ENCODE measurements at regions not wholly inside any gene's neighbourhood (a gene's known extent, or its start where the extent isn't known, plus 50 kb on each side); places are given as distances from the start of the nearest gene placed in this dataset.
A peak's percentile ranks its signal among the peaks of the same experiment; 100 is the strongest.

DNA sequence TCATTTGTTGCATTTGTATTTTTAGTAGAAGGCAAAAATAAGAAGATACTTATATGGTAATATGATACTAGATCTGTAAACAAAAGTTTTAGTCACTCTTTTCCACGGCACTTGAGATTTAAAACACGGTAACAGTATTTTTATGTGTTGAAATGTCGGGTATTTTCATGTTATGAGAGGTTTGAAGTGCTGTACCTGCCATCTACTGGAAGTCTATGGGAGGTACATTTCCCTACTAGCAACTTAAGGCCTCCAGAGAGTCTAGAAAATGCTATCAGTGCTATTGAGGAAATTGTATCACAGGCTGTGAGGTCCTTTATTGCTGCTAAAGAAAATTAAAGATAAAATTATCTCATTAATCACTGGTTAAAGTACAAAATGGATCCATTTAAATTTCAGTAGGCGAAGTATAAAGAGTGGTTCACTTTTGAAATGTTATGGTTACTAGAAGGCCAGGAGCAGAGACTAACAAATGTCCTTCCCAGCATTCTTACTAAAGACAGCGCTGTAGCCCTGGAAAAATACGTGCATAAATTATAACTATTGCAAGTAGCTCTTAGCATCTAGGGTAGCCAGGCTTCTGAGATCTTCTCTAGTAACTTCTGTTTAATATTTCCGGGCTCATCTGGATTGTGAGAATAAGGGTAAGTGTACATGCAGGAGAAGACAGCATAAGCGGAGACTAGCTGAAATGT lies 77.6 kb upstream of the PRKD1 start:
- no peak overlapping the region for H3K9ac ChIP-seq (ENCODE audit: low read depth, low read length, poor library complexity, severe bottlenecking)
- H3K36me3 ChIP-seq (ENCODE audit: insufficient read depth, low read length) = no peaks in the 10 kb centered on the region
- no peaks in the 10 kb centered on the region for H4K20me1 ChIP-seq (ENCODE audit: insufficient read depth, low read length, poor library complexity, severe bottlenecking)
- H3K9me3 ChIP-seq (ENCODE audit: insufficient read depth, low read depth, low read length) = no peaks in the 10 kb centered on the region
- H3K4me2 ChIP-seq (ENCODE audit: low read depth, low read length, poor library complexity, severe bottlenecking) = no peak overlapping the region
- no peak for TF ChIP-seq EZH2phosphoT487 (IDR thresholded peaks at IDR 0.05; ENCODE audit: borderline replicate concordance)
- TF ChIP-seq, protein P1, sequence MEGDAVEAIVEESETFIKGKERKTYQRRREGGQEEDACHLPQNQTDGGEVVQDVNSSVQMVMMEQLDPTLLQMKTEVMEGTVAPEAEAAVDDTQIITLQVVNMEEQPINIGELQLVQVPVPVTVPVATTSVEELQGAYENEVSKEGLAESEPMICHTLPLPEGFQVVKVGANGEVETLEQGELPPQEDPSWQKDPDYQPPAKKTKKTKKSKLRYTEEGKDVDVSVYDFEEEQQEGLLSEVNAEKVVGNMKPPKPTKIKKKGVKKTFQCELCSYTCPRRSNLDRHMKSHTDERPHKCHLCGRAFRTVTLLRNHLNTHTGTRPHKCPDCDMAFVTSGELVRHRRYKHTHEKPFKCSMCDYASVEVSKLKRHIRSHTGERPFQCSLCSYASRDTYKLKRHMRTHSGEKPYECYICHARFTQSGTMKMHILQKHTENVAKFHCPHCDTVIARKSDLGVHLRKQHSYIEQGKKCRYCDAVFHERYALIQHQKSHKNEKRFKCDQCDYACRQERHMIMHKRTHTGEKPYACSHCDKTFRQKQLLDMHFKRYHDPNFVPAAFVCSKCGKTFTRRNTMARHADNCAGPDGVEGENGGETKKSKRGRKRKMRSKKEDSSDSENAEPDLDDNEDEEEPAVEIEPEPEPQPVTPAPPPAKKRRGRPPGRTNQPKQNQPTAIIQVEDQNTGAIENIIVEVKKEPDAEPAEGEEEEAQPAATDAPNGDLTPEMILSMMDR (conservative IDR thresholded peaks at IDR 0.05; ENCODE audit: low read length) = peak; percentile 49
- no peaks in the 10 kb centered on the region for H3F3A ChIP-seq (ENCODE audit: low read depth)
- H3K9me2 ChIP-seq (replicated peaks; ENCODE audit: low read depth, low read length) = no peaks in the 10 kb centered on the region
- H2AFZ ChIP-seq (ENCODE audit: low read length) = no peak overlapping the region; the same call in 1 of the 2 replicates
- no peak overlapping the region for H3K4me3 ChIP-seq (ENCODE audit: low read length, poor library complexity, severe bottlenecking)
- H3K27me3 ChIP-seq (ENCODE audit: insufficient read depth, low read length, poor library complexity, severe bottlenecking) = no peaks in the 10 kb centered on the region
- no peaks in the 10 kb centered on the region for H3K4me1 ChIP-seq (ENCODE audit: insufficient read depth, low read length, poor library complexity, severe bottlenecking)
- H3K79me2 ChIP-seq (ENCODE audit: insufficient read depth, low read length) = no peaks in the 10 kb centered on the region

DNA sequence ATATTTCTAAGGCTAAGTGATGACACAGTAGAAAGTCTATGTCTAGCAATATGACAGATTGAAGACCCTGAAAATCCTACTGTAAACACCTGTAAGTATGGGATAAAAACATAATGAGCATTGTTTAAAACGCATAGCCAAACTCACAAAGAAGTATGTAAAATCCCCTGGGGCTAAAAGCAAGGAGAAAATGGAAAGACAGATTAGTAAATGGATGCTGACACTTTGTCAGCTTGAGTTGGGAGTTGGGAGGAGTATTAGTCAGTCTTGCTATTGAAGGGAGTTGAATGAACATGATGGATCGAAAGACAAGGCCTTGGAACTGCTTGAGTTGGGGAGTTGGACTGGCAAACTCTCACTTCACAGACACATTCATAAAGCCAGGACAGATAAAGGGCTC lies 79.0 kb upstream of the PRKD1 start:
- Histone ChIP-seq H4K20me1 (ENCODE audit: insufficient read depth, low read length, poor library complexity, severe bottlenecking) (no peaks in the 10 kb centered on the region), H3K4me2 (ENCODE audit: low read depth, low read length, poor library complexity, severe bottlenecking) (no peak overlapping the region), H3K4me1 (ENCODE audit: insufficient read depth, low read length, poor library complexity, severe bottlenecking) (no peaks in the 10 kb centered on the region), H3K9me2 (replicated peaks; ENCODE audit: low read depth, low read length) (no peaks in the 10 kb centered on the region), H3K36me3 (ENCODE audit: insufficient read depth, low read length) (no peaks in the 10 kb centered on the region), H3K27me3 (ENCODE audit: insufficient read depth, low read length, poor library complexity, severe bottlenecking) (no peaks in the 10 kb centered on the region), H3K9ac (ENCODE audit: low read depth, low read length, poor library complexity, severe bottlenecking) (no peak overlapping the region), H3K9me3 (ENCODE audit: insufficient read depth, low read depth, low read length) (no peaks in the 10 kb centered on the region), H3K79me2 (ENCODE audit: insufficient read depth, low read length) (no peaks in the 10 kb centered on the region), H3F3A (ENCODE audit: low read depth) (no peaks in the 10 kb centered on the region), H3K4me3 (ENCODE audit: low read length, poor library complexity, severe bottlenecking) (no peak overlapping the region), H2AFZ (ENCODE audit: low read length) (no peak overlapping the region)
- no peak for TF ChIP-seq EZH2phosphoT487 (IDR thresholded peaks at IDR 0.05; ENCODE audit: borderline replicate concordance)
- TF ChIP-seq, protein P1 (conservative IDR thresholded peaks at IDR 0.05; ENCODE audit: low read length) = no peak

DNA sequence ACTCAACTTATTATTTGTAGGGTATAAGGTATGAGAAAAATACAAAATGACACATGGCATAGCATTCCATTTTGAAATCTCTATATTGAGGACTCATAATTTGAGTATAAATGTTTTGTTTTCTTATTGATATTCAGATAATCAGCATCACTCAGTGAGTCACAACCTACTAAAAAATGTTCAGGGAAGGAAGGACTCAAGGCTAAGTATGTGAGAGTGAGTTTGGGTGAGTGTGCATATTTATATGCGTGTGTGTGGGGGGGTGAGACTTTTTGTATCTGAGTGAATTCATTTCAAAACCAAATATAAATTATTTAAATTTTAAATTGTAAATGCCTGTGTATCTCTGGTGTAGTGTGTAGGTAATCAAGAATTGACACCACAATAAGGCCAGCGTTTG lies 87.8 kb upstream of the PRKD1 start:
- no peaks in the 10 kb centered on the region for H3K9me3 ChIP-seq (ENCODE audit: insufficient read depth, low read depth, low read length)
- H3K79me2 ChIP-seq (ENCODE audit: insufficient read depth, low read length) = no peaks in the 10 kb centered on the region
- TF ChIP-seq, protein P1 (conservative IDR thresholded peaks at IDR 0.05; ENCODE audit: low read length) = no peak
- no peak for TF ChIP-seq EZH2phosphoT487 (IDR thresholded peaks at IDR 0.05; ENCODE audit: borderline replicate concordance)
- H3K9me2 ChIP-seq (replicated peaks; ENCODE audit: low read depth, low read length) = no peaks in the 10 kb centered on the region
- no peak overlapping the region for H3K9ac ChIP-seq (ENCODE audit: low read depth, low read length, poor library complexity, severe bottlenecking)
- H3K27me3 ChIP-seq (ENCODE audit: insufficient read depth, low read length, poor library complexity, severe bottlenecking) = no peaks in the 10 kb centered on the region
- no peak overlapping the region for H3K4me2 ChIP-seq (ENCODE audit: low read depth, low read length, poor library complexity, severe bottlenecking)
- no peak overlapping the region for H2AFZ ChIP-seq (ENCODE audit: low read length)
- H4K20me1 ChIP-seq (ENCODE audit: insufficient read depth, low read length, poor library complexity, severe bottlenecking) = no peaks in the 10 kb centered on the region
- no peaks in the 10 kb centered on the region for H3K36me3 ChIP-seq (ENCODE audit: insufficient read depth, low read length)
- H3F3A ChIP-seq (ENCODE audit: low read depth) = no peaks in the 10 kb centered on the region
- no peaks in the 10 kb centered on the region for H3K4me1 ChIP-seq (ENCODE audit: insufficient read depth, low read length, poor library complexity, severe bottlenecking)
- H3K4me3 ChIP-seq (ENCODE audit: low read length, poor library complexity, severe bottlenecking) = no peak overlapping the region

Measured in Loucy (cell line).